ENCODE measurements at regions not wholly inside any gene's neighbourhood (a gene's known extent, or its start where the extent isn't known, plus 50 kb on each side); places are given as distances from the start of the nearest gene placed in this dataset.

DNA sequence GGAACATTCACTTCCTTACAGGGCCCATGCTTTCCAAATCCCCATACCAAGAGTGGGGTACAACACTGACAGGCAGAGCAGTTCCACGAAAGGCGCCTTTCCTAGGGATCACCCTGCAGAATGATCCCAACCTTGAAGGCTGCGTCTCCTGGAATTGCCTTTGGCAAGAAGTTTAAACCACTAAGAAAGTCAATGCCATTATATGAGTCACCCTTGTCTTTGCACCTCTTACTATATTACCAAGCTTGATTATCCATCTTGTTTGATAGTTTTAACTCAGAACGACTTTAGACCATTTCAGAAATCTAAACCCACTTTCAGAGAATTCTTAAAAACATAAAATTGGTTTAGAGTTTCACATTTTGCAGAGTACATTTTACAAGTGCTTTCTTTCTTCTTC lies 282.1 kb downstream of the ARHGAP12 start:
- no peak for TF ChIP-seq EZH2 (IDR thresholded peaks at IDR 0.05; ENCODE audit: borderline replicate concordance, low read length)
- TF ChIP-seq, protein P1, sequence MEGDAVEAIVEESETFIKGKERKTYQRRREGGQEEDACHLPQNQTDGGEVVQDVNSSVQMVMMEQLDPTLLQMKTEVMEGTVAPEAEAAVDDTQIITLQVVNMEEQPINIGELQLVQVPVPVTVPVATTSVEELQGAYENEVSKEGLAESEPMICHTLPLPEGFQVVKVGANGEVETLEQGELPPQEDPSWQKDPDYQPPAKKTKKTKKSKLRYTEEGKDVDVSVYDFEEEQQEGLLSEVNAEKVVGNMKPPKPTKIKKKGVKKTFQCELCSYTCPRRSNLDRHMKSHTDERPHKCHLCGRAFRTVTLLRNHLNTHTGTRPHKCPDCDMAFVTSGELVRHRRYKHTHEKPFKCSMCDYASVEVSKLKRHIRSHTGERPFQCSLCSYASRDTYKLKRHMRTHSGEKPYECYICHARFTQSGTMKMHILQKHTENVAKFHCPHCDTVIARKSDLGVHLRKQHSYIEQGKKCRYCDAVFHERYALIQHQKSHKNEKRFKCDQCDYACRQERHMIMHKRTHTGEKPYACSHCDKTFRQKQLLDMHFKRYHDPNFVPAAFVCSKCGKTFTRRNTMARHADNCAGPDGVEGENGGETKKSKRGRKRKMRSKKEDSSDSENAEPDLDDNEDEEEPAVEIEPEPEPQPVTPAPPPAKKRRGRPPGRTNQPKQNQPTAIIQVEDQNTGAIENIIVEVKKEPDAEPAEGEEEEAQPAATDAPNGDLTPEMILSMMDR (IDR thresholded peaks at IDR 0.05; ENCODE audit: low read length) = no peak

Data from OCI-LY1 (cell line).